H9 (cell line): ENCODE measurements at regions not wholly inside any gene's neighbourhood (a gene's known extent, or its start where the extent isn't known, plus 50 kb on each side); places are given as distances from the start of the nearest gene placed in this dataset.

Experiments used
- DNase-seq: peaks from one replicate; pipeline ENCODE4 v3.0.0-alpha.2; 2017
- H2AFZ ChIP-seq: one replicate; pipeline ENCODE4 v1.6.1; 2013; ENCODE audit warnings: mild to moderate bottlenecking, low read length, control low read depth, moderate library complexity
- H2AK5ac ChIP-seq: 2 replicates; pipeline ENCODE4 v1.6.1; 2013; ENCODE audit warnings: low read length, control low read depth, mixed read lengths; ENCODE audit not compliant: insufficient read length
- H2BK120ac ChIP-seq: one replicate; pipeline ENCODE4 v1.6.1; 2013; ENCODE audit warnings: low read depth, mild to moderate bottlenecking, low read length, control low read depth, inconsistent platforms; ENCODE audit not compliant: poor library complexity, severe bottlenecking
- H2BK12ac ChIP-seq: 2 replicates; pipeline ENCODE4 v1.6.1; 2013; ENCODE audit warnings: low read length, control low read depth, mixed read lengths, low read depth; ENCODE audit not compliant: insufficient read length
- H2BK15ac ChIP-seq: 2 replicates; pipeline ENCODE4 v1.6.1; 2013; ENCODE audit warnings: low read depth, low read length, control low read depth
- H2BK20ac ChIP-seq: one replicate; pipeline ENCODE4 v1.6.1; 2013; ENCODE audit warnings: low read depth, mild to moderate bottlenecking, low read length, control low read depth, inconsistent platforms; ENCODE audit not compliant: poor library complexity, severe bottlenecking
- H2BK5ac ChIP-seq: 2 replicates; pipeline ENCODE4 v1.6.1; 2013; ENCODE audit warnings: low read length, control low read depth, mixed read lengths; ENCODE audit not compliant: insufficient read length
- H3K14ac ChIP-seq: 2 replicates; pipeline ENCODE4 v1.6.1; 2013; ENCODE audit warnings: low read length, control low read depth; ENCODE audit not compliant: insufficient read depth
- H3K18ac ChIP-seq: 2 replicates; pipeline ENCODE4 v1.6.1; 2013; ENCODE audit warnings: low read depth, mild to moderate bottlenecking, mixed read lengths, low read length, control low read depth; ENCODE audit not compliant: insufficient read length
- H3K23ac ChIP-seq: 2 replicates; pipeline ENCODE4 v1.6.1; 2013; ENCODE audit warnings: low read length, control low read depth, mixed read lengths, low read depth; ENCODE audit not compliant: insufficient read length
- H3K23me2 ChIP-seq: 2 replicates; pipeline ENCODE4 v1.6.1; 2013; ENCODE audit warnings: low read depth, mild to moderate bottlenecking, mixed read lengths, low read length, control low read depth; ENCODE audit not compliant: insufficient read length, poor library complexity, severe bottlenecking
- H3K27ac ChIP-seq: 2 replicates; pipeline ENCODE4 v1.5.1; 2013; ENCODE audit warnings: low read length, control low read depth, mixed read lengths, low read depth; ENCODE audit not compliant: insufficient read length
- H3K27me3 ChIP-seq: 2 replicates; pipeline ENCODE4 v1.6.1; 2013; ENCODE audit warnings: low read length, control low read depth, inconsistent platforms; ENCODE audit not compliant: insufficient read depth
- H3K4ac ChIP-seq: 2 replicates; pipeline ENCODE4 v1.6.1; 2013; ENCODE audit warnings: low read depth, mild to moderate bottlenecking, control low read depth, inconsistent platforms, low read length, moderate library complexity
- H3K4me1 ChIP-seq: 2 replicates; pipeline ENCODE4 v1.6.1; 2013; ENCODE audit warnings: low read length, control low read depth, inconsistent platforms; ENCODE audit not compliant: insufficient read depth
- H3K4me2 ChIP-seq: 2 replicates; pipeline ENCODE4 v1.6.1; 2013; ENCODE audit warnings: low read length, control low read depth, mixed read lengths; ENCODE audit not compliant: insufficient read length, insufficient read depth
- H3K56ac ChIP-seq: 2 replicates; pipeline ENCODE4 v1.6.1; 2013; ENCODE audit warnings: low read depth, mild to moderate bottlenecking, mixed read lengths, low read length, control low read depth; ENCODE audit not compliant: insufficient read length
- H3K79me1 ChIP-seq: 2 replicates; pipeline ENCODE4 v1.6.1; 2013; ENCODE audit warnings: low read depth, mild to moderate bottlenecking, moderate library complexity, low read length, control low read depth, inconsistent platforms; ENCODE audit not compliant: insufficient read depth, poor library complexity, severe bottlenecking
- H3K79me2 ChIP-seq: 2 replicates; pipeline ENCODE4 v1.6.1; 2013; ENCODE audit warnings: low read length, control low read depth, inconsistent platforms; ENCODE audit not compliant: insufficient read depth
- H3K9ac ChIP-seq: 2 replicates; pipeline ENCODE4 v1.6.1; 2013; ENCODE audit warnings: low read length, control low read depth, mixed read lengths; ENCODE audit not compliant: insufficient read length; ENCODE audit errors: extremely low read depth
- H3K9me3 ChIP-seq: one replicate; pipeline ENCODE4 v1.6.1; 2013; ENCODE audit warnings: low read depth, low read length, inconsistent platforms; ENCODE audit not compliant: control insufficient read depth
- H3T11ph ChIP-seq: one replicate; pipeline ENCODE4 v1.6.1; 2013; ENCODE audit warnings: mild to moderate bottlenecking, low read length, control low read depth, inconsistent platforms
- H4K20me1 ChIP-seq: one replicate; pipeline ENCODE4 v1.6.1; 2013; ENCODE audit not compliant: control insufficient read depth, insufficient read length, insufficient read depth
- H4K5ac ChIP-seq: 2 replicates; pipeline ENCODE4 v1.6.1; 2013; ENCODE audit warnings: low read depth, mild to moderate bottlenecking, mixed read lengths, low read length, control low read depth; ENCODE audit not compliant: insufficient read length
- H4K8ac ChIP-seq: replicated peaks from 2 replicates; pipeline ENCODE4 v1.6.1; 2013; ENCODE audit warnings: low read length, control low read depth, mixed read lengths, low read depth; ENCODE audit not compliant: insufficient read length
- H4K91ac ChIP-seq: 2 replicates; pipeline ENCODE4 v1.6.1; 2013; ENCODE audit warnings: low read depth, mild to moderate bottlenecking, moderate library complexity, mixed read lengths, low read length, control low read depth; ENCODE audit not compliant: insufficient read length
- H3K27ac Mint-ChIP-seq, 3 experiments: 2 replicates in 2 of 3; 3 replicates in 1 of 3; pipeline ENCODE4 v1.8.0; 2020 to 2021; ENCODE audit warnings: mixed read lengths in 3 of 3, mild to moderate bottlenecking in 1 of 3, moderate library complexity in 1 of 3
- H3K27me3 Mint-ChIP-seq: 2 replicates; pipeline ENCODE4 v1.8.0; 2021; ENCODE audit warnings: low read depth, mild to moderate bottlenecking, moderate library complexity, mixed read lengths
- H3K36me3 Mint-ChIP-seq, 3 experiments: 2 replicates in 2 of 3; 3 replicates in 1 of 3; pipeline ENCODE4 v1.8.0; 2020 to 2021; ENCODE audit warnings: low read depth in 3 of 3, mixed read lengths in 3 of 3; ENCODE audit not compliant: insufficient read depth in 1 of 3
- H3K4me1 Mint-ChIP-seq, 2 experiments: 2 replicates each; pipeline ENCODE4 v1.8.0; 2020; ENCODE audit warnings: mixed read lengths in 2 of 2
- H3K4me3 Mint-ChIP-seq, 2 experiments: 2 replicates in 1 of 2; 3 replicates in 1 of 2; pipeline ENCODE4 v1.8.0; 2020 to 2021; ENCODE audit warnings: mild to moderate bottlenecking in 2 of 2, mixed read lengths in 2 of 2, moderate library complexity in 1 of 2
- H3K9me3 Mint-ChIP-seq, 2 experiments: 2 replicates in 1 of 2; 3 replicates in 1 of 2; pipeline ENCODE4 v1.8.0; 2020; ENCODE audit warnings: mild to moderate bottlenecking in 2 of 2, mixed read lengths in 2 of 2, moderate library complexity in 1 of 2
- WGBS: extraction: QIAGEN DNeasy Blood & Tissue Kit; methylation state at CpG from one replicate; pipeline ENCODE4 v1.1.7; 2013; ENCODE audit warnings: missing lambda C conversion rate, low lambda C conversion rate, mixed read lengths; ENCODE audit not compliant: insufficient read length; ENCODE audit errors: extremely low coverage; 5-methylcytosine and 5-hydroxymethylcytosine counted together
- TF ChIP-seq, protein P1 (sequence below): fragments of 200-600 bp; sonication (generic); conservative IDR thresholded peaks from 3 replicates; pipeline ENCODE4 v1.8.0; 2021; ENCODE audit warnings: antibody characterized with exemption, mild to moderate bottlenecking

DNA sequence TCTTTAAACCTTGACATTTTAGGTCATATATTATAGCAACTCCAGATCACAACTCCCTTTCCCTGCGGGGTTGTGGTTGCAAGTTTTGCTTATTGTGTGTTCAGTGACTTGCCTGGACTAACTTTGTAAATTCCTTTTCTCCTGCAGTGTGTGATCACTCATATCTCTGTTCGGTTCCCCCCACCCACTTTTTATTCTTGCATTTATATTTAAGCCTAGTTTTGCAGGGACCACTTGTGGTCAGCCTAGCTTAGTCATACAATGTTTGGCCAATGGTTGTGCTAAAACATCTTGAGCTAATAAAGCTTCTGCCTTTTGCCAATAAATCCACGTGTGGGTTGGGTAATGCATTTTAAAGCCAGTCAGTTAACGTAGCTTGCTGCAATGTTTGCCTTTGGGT lies 146.5 kb upstream of the IRX4 start:
- Histone ChIP-seq H2BK120ac (no peak overlapping the region), H3K23me2 (peaks cover 2% of the 10 kb centered on the region), H3K27me3 (no peaks in the 10 kb centered on the region), H3K18ac (no peak overlapping the region), H3T11ph (no peak overlapping the region), H3K4me2 (no peak overlapping the region), H3K14ac (no peak overlapping the region), H4K5ac (no peak overlapping the region), H3K4me1 (no peaks in the 10 kb centered on the region), H2AFZ (no peak overlapping the region), H4K91ac (no peak overlapping the region), H4K20me1 (no peaks in the 10 kb centered on the region), H2BK5ac (no peak overlapping the region), H3K4ac (no peak overlapping the region), H3K9ac (no peak overlapping the region), H2AK5ac (no peak overlapping the region), H3K79me2 (no peaks in the 10 kb centered on the region), H3K27ac (no peak overlapping the region), H3K56ac (no peak overlapping the region), H2BK12ac (no peak overlapping the region), H3K9me3 (no peaks in the 10 kb centered on the region), H3K23ac (no peak overlapping the region), H2BK15ac (no peak overlapping the region), H4K8ac (no peak overlapping the region), H2BK20ac (no peak overlapping the region), H3K79me1 (no peaks in the 10 kb centered on the region)
- no peaks in the 10 kb centered on the region; a peak in 1 of 7 replicates for H3K36me3 Mint-ChIP-seq
- TF ChIP-seq, protein P1, sequence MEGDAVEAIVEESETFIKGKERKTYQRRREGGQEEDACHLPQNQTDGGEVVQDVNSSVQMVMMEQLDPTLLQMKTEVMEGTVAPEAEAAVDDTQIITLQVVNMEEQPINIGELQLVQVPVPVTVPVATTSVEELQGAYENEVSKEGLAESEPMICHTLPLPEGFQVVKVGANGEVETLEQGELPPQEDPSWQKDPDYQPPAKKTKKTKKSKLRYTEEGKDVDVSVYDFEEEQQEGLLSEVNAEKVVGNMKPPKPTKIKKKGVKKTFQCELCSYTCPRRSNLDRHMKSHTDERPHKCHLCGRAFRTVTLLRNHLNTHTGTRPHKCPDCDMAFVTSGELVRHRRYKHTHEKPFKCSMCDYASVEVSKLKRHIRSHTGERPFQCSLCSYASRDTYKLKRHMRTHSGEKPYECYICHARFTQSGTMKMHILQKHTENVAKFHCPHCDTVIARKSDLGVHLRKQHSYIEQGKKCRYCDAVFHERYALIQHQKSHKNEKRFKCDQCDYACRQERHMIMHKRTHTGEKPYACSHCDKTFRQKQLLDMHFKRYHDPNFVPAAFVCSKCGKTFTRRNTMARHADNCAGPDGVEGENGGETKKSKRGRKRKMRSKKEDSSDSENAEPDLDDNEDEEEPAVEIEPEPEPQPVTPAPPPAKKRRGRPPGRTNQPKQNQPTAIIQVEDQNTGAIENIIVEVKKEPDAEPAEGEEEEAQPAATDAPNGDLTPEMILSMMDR = no peak
- peaks cover 11 to 17% of the 10 kb centered on the region in 2 experiments for H3K4me1 Mint-ChIP-seq
- H3K9me3 Mint-ChIP-seq = peaks cover 2 to 15% of the 10 kb centered on the region in 2 experiments; a peak in 4 of 5 replicates
- H3K27ac Mint-ChIP-seq = no peak overlapping the region
- peaks cover 54% of the 10 kb centered on the region for H3K27me3 Mint-ChIP-seq
- no CpG with 5 or more reads among the region's 4 CpGs for WGBS
- DNase-seq = no peak
- H3K4me3 Mint-ChIP-seq = no peak overlapping the region
